ENCODE measurements at regions not wholly inside any gene's neighbourhood (a gene's known extent, or its start where the extent isn't known, plus 50 kb on each side); places are given as distances from the start of the nearest gene placed in this dataset.

- POLR2A ChIA-PET = no interaction called here
- in situ Hi-C loops (cut with HindIII; ENCODE audit: extremely low pct_ligation_motif_present, low pct_unique_long_range_greater_than_20kb) = no loop called here
- Histone ChIP-seq H3K36me3 (replicated peaks in 1 of 2; ENCODE audit: control insufficient read depth in 1 of 2, insufficient read depth in 2 of 2, low read length in 2 of 2) (no peaks in the 10 kb centered on the region), H4K20me1 (ENCODE audit: insufficient read depth, low read length) (no peaks in the 10 kb centered on the region), H3K4me2 (ENCODE audit: low read depth, low read length) (no peak overlapping the region), H3K4me1 (ENCODE audit: insufficient read depth, low read length) (no peaks in the 10 kb centered on the region), H3K27ac (ENCODE audit: extremely low read length, insufficient read depth, low read length) (no peak overlapping the region), H3K9me3 (ENCODE audit: low read length) (peaks cover 34% of the 10 kb centered on the region; the same call in 1 of the 2 replicates), H2AFZ (ENCODE audit: low read length) (no peak overlapping the region), H3K9ac (ENCODE audit: insufficient read depth, low read depth, low read length) (no peak overlapping the region), H3K4me3 (replicated peaks in 1 of 3; ENCODE audit: insufficient read depth in 1 of 3, low read depth in 2 of 3, low read length in 3 of 3) (no peak overlapping the region), H3K27me3 (ENCODE audit: control insufficient read depth in 1 of 2, insufficient read depth in 2 of 2, low read length in 2 of 2) (no peaks in the 10 kb centered on the region), H3K79me2 (ENCODE audit: insufficient read depth, low read length) (no peaks in the 10 kb centered on the region)
- BruUV-seq (replicated peaks) = no TSS peak
- intact Hi-C loops (cut with micrococcal nuclease; ENCODE audit: unreplicated experiment) = no loop called here
- CTCF ChIA-PET (ENCODE audit: low intra/inter-chr PET ratio, low total read pairs) = no interaction called here
- TF ChIP-seq ZNF709 (CRISPR knock-in tag; IDR thresholded peaks at IDR 0.05) (no peak), TEAD3 (CRISPR knock-in tag; optimal IDR thresholded peaks at IDR 0.05; ENCODE audit: borderline replicate concordance) (no peak), ZNF280D (CRISPR knock-in tag; IDR thresholded peaks at IDR 0.05) (no peak), HDAC2 (CRISPR knock-in tag; IDR thresholded peaks at IDR 0.05) (no peak), ZNF318 (CRISPR knock-in tag; IDR thresholded peaks at IDR 0.05) (no peak), ZKSCAN5 (CRISPR knock-in tag; IDR thresholded peaks at IDR 0.05) (no peak)
- WGBS (ENCODE audit: low lambda C conversion rate) = 0% methylated on average over 2 of the region's 2 CpGs
- ATAC-seq (no peak), FAIRE-seq (no peak), DNase-seq (ENCODE audit: low spot score) (no peak)
Measured at GRCh38 chr6:115194981-115195638, 852.3 kb upstream of the HS3ST5 start.

All from HepG2 (cell line).